Calu3 (cell line): ENCODE measurements at regions not wholly inside any gene's neighbourhood (a gene's known extent, or its start where the extent isn't known, plus 50 kb on each side); places are given as distances from the start of the nearest gene placed in this dataset.

Experiments
- BruUV-seq: library from RNA; stranded (reverse); fragments of 400-500 nt; replicated peaks from 2 replicates; lab custom pipeline; 2021; lab: Mats Ljungman, UMichigan
- CTCF ChIA-PET: fragments of 300-600 bp; sonication (Branson Sonifier 250); formaldehyde crosslinking; loops from one replicate; lab custom pipeline; 2022; ENCODE audit warnings: antibody characterized with exemption; lab: Charles Lee
- DNase-seq: peaks from one replicate; pipeline ENCODE4 v3.0.0; 2022
- H3K27ac Mint-ChIP-seq: one replicate; pipeline ENCODE4 v1.8.0; 2022; ENCODE audit warnings: mixed read lengths; ENCODE audit not compliant: unreplicated experiment
- H3K27me3 Mint-ChIP-seq: one replicate; pipeline ENCODE4 v1.8.0; 2022; ENCODE audit warnings: mixed read lengths; ENCODE audit not compliant: unreplicated experiment
- H3K36me3 Mint-ChIP-seq: one replicate; pipeline ENCODE4 v1.8.0; 2022; ENCODE audit warnings: mild to moderate bottlenecking, moderate library complexity, mixed read lengths; ENCODE audit not compliant: insufficient read depth, unreplicated experiment
- H3K4me1 Mint-ChIP-seq: one replicate; pipeline ENCODE4 v1.8.0; 2022; ENCODE audit warnings: mild to moderate bottlenecking, low read depth, mixed read lengths; ENCODE audit not compliant: unreplicated experiment
- H3K4me3 Mint-ChIP-seq: one replicate; pipeline ENCODE4 v1.8.0; 2022; ENCODE audit warnings: mild to moderate bottlenecking, low read depth, moderate library complexity, mixed read lengths; ENCODE audit not compliant: unreplicated experiment
- H3K9me3 Mint-ChIP-seq: one replicate; pipeline ENCODE4 v1.8.0; 2022; ENCODE audit warnings: low read depth, mixed read lengths; ENCODE audit not compliant: unreplicated experiment
- CTCF ChIP-seq: fragments of 200-600 bp; IDR thresholded peaks from one replicate; pipeline ENCODE4 v1.8.0; 2022; ENCODE audit warnings: antibody characterized with exemption; ENCODE audit not compliant: unreplicated experiment
- intact Hi-C: fragments of 100-400 bp; cut with micrococcal nuclease; formaldehyde crosslinking; loops from one replicate; pipeline ENCODE4 v1.10.0; 2022; ENCODE audit not compliant: unreplicated experiment

- no peaks in the 10 kb centered on the region for H3K36me3 Mint-ChIP-seq
- no peak for TF ChIP-seq CTCF
- no peak overlapping the region for H3K4me3 Mint-ChIP-seq
- H3K27me3 Mint-ChIP-seq: no peaks in the 10 kb centered on the region
- intact Hi-C loops: no loop called here
- H3K27ac Mint-ChIP-seq: no peak overlapping the region
- H3K9me3 Mint-ChIP-seq: peaks cover 5% of the 10 kb centered on the region
- CTCF ChIA-PET: no interaction called here
- H3K4me1 Mint-ChIP-seq: no peaks in the 10 kb centered on the region
- no peak for DNase-seq
- BruUV-seq: no TSS peak
Measured at GRCh38 chr19:20339444-20339843, 172.4 kb downstream of the ZNF486 start.

GRCh38 chr19:20334760-20335159 lies 167.7 kb downstream of the ZNF486 start:
- H3K4me1 Mint-ChIP-seq: no peaks in the 10 kb centered on the region
- no peak for TF ChIP-seq CTCF
- peaks cover 2% of the 10 kb centered on the region for H3K9me3 Mint-ChIP-seq
- no peaks in the 10 kb centered on the region for H3K36me3 Mint-ChIP-seq
- DNase-seq: no peak
- H3K4me3 Mint-ChIP-seq: no peak overlapping the region
- H3K27me3 Mint-ChIP-seq: no peaks in the 10 kb centered on the region
- no peak overlapping the region for H3K27ac Mint-ChIP-seq
- intact Hi-C loops: no loop called here
- BruUV-seq: no TSS peak
- CTCF ChIA-PET: no interaction called here

- Mint-ChIP-seq H3K4me1 (no peaks in the 10 kb centered on the region), H3K9me3 (peaks cover 2% of the 10 kb centered on the region), H3K36me3 (no peaks in the 10 kb centered on the region), H3K4me3 (no peak overlapping the region), H3K27ac (no peak overlapping the region), H3K27me3 (no peaks in the 10 kb centered on the region)
- TF ChIP-seq CTCF: no peak
- no TSS peak for BruUV-seq
- CTCF ChIA-PET: no interaction called here
- no peak for DNase-seq
- intact Hi-C loops: no loop called here
Measured at GRCh38 chr19:20333508-20333907, 166.5 kb downstream of the ZNF486 start.

- BruUV-seq: no TSS peak
- DNase-seq: no peak
- no peaks in the 10 kb centered on the region for H3K36me3 Mint-ChIP-seq
- H3K4me3 Mint-ChIP-seq: no peak overlapping the region
- intact Hi-C loops: no loop called here
- CTCF ChIA-PET: no interaction called here
- H3K9me3 Mint-ChIP-seq: peaks cover 15% of the 10 kb centered on the region
- no peak for TF ChIP-seq CTCF
- H3K4me1 Mint-ChIP-seq: no peaks in the 10 kb centered on the region
- no peaks in the 10 kb centered on the region for H3K27me3 Mint-ChIP-seq
- no peak overlapping the region for H3K27ac Mint-ChIP-seq
Measured at GRCh38 chr19:20325151-20325550, 158.1 kb downstream of the ZNF486 start.
